OCI-LY1 (cell line): ENCODE measurements at regions not wholly inside any gene's neighbourhood (a gene's known extent, or its start where the extent isn't known, plus 50 kb on each side); places are given as distances from the start of the nearest gene placed in this dataset.

Source experiments
- CTCF ChIP-seq: fragments of 200-600 bp; sonication (generic), shearing (Covaris generic); IDR thresholded peaks from 2 replicates; pipeline ENCODE4 v1.5.1; 2017; ENCODE audit warnings: mild to moderate bottlenecking, antibody characterized with exemption, low read length, moderate library complexity, mixed read lengths
- EZH2 ChIP-seq: fragments of 200-600 bp; sonication (generic), shearing (Covaris generic); IDR thresholded peaks from 2 replicates; pipeline ENCODE4 v1.8.0; 2017; ENCODE audit warnings: borderline replicate concordance, mixed run types, mild to moderate bottlenecking, antibody characterized with exemption, low read length, moderate library complexity, mixed read lengths

- TF ChIP-seq CTCF (no peak), EZH2 (no peak)
Measured at GRCh38 chr3:159007331-159007730, 205.5 kb downstream of the MFSD1 start.
